PC-3 (cell line): ENCODE measurements at regions not wholly inside any gene's neighbourhood (a gene's known extent, or its start where the extent isn't known, plus 50 kb on each side); places are given as distances from the start of the nearest gene placed in this dataset.

Source experiments
- ATAC-seq: fragments of 200-7000 bp; cut with Tn5 transposase; 2 replicates; pipeline ENCODE4 v1.9.1; 2020; ENCODE audit warnings: mild to moderate bottlenecking, moderate library complexity
- BruUV-seq: library from RNA; stranded (reverse); fragments of 400-500 nt; replicated peaks from 2 replicates; lab custom pipeline; 2021; lab: Mats Ljungman, UMichigan
- CTCF ChIA-PET: fragments of 300-600 bp; sonication (Branson Sonifier 250); formaldehyde crosslinking; loops from one replicate; lab custom pipeline; 2022; ENCODE audit warnings: antibody characterized with exemption; lab: Charles Lee
- POLR2A ChIA-PET: fragments of 300-600 bp; sonication (Branson Sonifier 250); formaldehyde crosslinking; loops from one replicate; lab custom pipeline; 2022; ENCODE audit warnings: antibody characterized with exemption; ENCODE audit not compliant: unreplicated experiment; lab: Charles Lee
- DNase-seq: peaks from one replicate; pipeline ENCODE4 v3.0.0-alpha.2; 2015
- H2AFZ ChIP-seq: fragments of 300-600 bp; sonication (generic); 2 replicates; pipeline ENCODE4 v1.6.0; 2016; ENCODE audit warnings: antibody characterized with exemption, low read length
- H3F3A ChIP-seq: fragments of 300-600 bp; sonication (generic); one replicate; pipeline ENCODE4 v1.6.0; 2017; ENCODE audit warnings: antibody characterized with exemption, low read length, control low read depth, mild to moderate bottlenecking; ENCODE audit not compliant: unreplicated experiment
- H3K27ac ChIP-seq: fragments of 300-600 bp; sonication (generic); 2 replicates; pipeline ENCODE4 v1.5.1; 2016; ENCODE audit warnings: mild to moderate bottlenecking, low read length
- H3K27me3 ChIP-seq: fragments of 300-600 bp; sonication (generic); 2 replicates; pipeline ENCODE4 v1.6.1; 2016; ENCODE audit warnings: low read length, mixed read lengths
- H3K36me3 ChIP-seq: fragments of 300-600 bp; sonication (generic); 2 replicates; pipeline ENCODE4 v1.6.1; 2016; ENCODE audit warnings: low read depth, mixed run types, low read length, mixed read lengths
- H3K4me1 ChIP-seq: fragments of 300-600 bp; sonication (generic); 2 replicates; pipeline ENCODE4 v1.5.1; 2016; ENCODE audit warnings: low read length; ENCODE audit not compliant: insufficient read depth
- H3K4me2 ChIP-seq: fragments of 300-600 bp; sonication (generic); 2 replicates; pipeline ENCODE4 v1.6.0; 2016; ENCODE audit warnings: low read length
- H3K4me3 ChIP-seq: fragments of 300-600 bp; sonication (generic); 2 replicates; pipeline ENCODE4 v1.5.1; 2016; ENCODE audit warnings: mild to moderate bottlenecking, low read length, mixed read lengths
- H3K79me2 ChIP-seq: fragments of 300-600 bp; sonication (generic); 2 replicates; pipeline ENCODE4 v1.6.1; 2017; ENCODE audit warnings: low read length, mixed read lengths
- H3K9ac ChIP-seq: fragments of 300-600 bp; sonication (generic); 2 replicates; pipeline ENCODE4 v1.6.0; 2016; ENCODE audit warnings: mild to moderate bottlenecking, low read length
- H3K9me2 ChIP-seq: fragments of 300-600 bp; sonication (generic); replicated peaks from 2 replicates; pipeline ENCODE4 v1.6.1; 2016; ENCODE audit warnings: mixed run types, low read length, mixed read lengths
- H3K9me3 ChIP-seq: fragments of 300-600 bp; sonication (generic); 2 replicates; pipeline ENCODE4 v1.6.1; 2016; ENCODE audit warnings: low read length, mixed read lengths
- H4K20me1 ChIP-seq: fragments of 300-600 bp; sonication (generic); 2 replicates; pipeline ENCODE4 v1.6.1; 2016; ENCODE audit warnings: low read length, mixed read lengths
- CTCF ChIP-seq: fragments of 300-600 bp; sonication (generic); conservative IDR thresholded peaks from 2 replicates; pipeline ENCODE4 v1.5.1; 2017; ENCODE audit warnings: antibody characterized with exemption, low read depth, mild to moderate bottlenecking, low read length
- EZH2 ChIP-seq: fragments of 300-600 bp; sonication (generic); IDR thresholded peaks from one replicate; pipeline ENCODE4 v1.6.1; 2017; ENCODE audit warnings: antibody characterized with exemption, mild to moderate bottlenecking, low read length; ENCODE audit not compliant: unreplicated experiment
- EZH2phosphoT487 ChIP-seq: fragments of 300-600 bp; sonication (generic); IDR thresholded peaks from 2 replicates; pipeline ENCODE4 v1.6.1; 2018; ENCODE audit warnings: mild to moderate bottlenecking, antibody characterized with exemption, low read length, borderline replicate concordance
- intact Hi-C: fragments of 100-400 bp; cut with micrococcal nuclease; formaldehyde crosslinking; loops from 2 replicates; pipeline ENCODE4 v1.9.0; 2023

- no peak for ATAC-seq
- intact Hi-C loops: no loop called here
- TF ChIP-seq EZH2phosphoT487 (no peak), EZH2 (no peak), CTCF (no peak)
- no peaks in the 10 kb centered on the region for H3K9me3 ChIP-seq
- no TSS peak for BruUV-seq
- H3K9ac ChIP-seq: no peak overlapping the region
- H4K20me1 ChIP-seq: no peaks in the 10 kb centered on the region
- H3F3A ChIP-seq: no peaks in the 10 kb centered on the region
- no peak for DNase-seq
- ChIA-PET POLR2A (no interaction called here), CTCF (no interaction called here)
- no peak overlapping the region for H3K4me2 ChIP-seq
- H3K27me3 ChIP-seq: no peaks in the 10 kb centered on the region
- H3K4me3 ChIP-seq: no peak overlapping the region
- H3K79me2 ChIP-seq: no peaks in the 10 kb centered on the region
- H2AFZ ChIP-seq: no peak overlapping the region
- no peaks in the 10 kb centered on the region for H3K36me3 ChIP-seq
- no peaks in the 10 kb centered on the region for H3K9me2 ChIP-seq
- H3K4me1 ChIP-seq: no peaks in the 10 kb centered on the region
- H3K27ac ChIP-seq: no peak overlapping the region
Observed at GRCh38 chr3:69474186-69474585, 88.3 kb upstream of the FRMD4B start.

- no peaks in the 10 kb centered on the region for H3K79me2 ChIP-seq
- ChIA-PET CTCF (no interaction called here), POLR2A (no interaction called here)
- H2AFZ ChIP-seq: no peak overlapping the region
- no peak for ATAC-seq
- H3K4me3 ChIP-seq: no peak overlapping the region
- BruUV-seq: no TSS peak
- H3K27ac ChIP-seq: no peak overlapping the region
- no peaks in the 10 kb centered on the region for H3K4me1 ChIP-seq
- intact Hi-C loops: no loop called here
- no peak for DNase-seq
- H3K9me2 ChIP-seq: no peaks in the 10 kb centered on the region
- H3K9ac ChIP-seq: no peak overlapping the region
- H3K4me2 ChIP-seq: no peak overlapping the region
- no peaks in the 10 kb centered on the region for H3K9me3 ChIP-seq
- H3K36me3 ChIP-seq: no peaks in the 10 kb centered on the region
- no peak for TF ChIP-seq EZH2
- no peaks in the 10 kb centered on the region for H4K20me1 ChIP-seq
- no peaks in the 10 kb centered on the region for H3F3A ChIP-seq
- no peaks in the 10 kb centered on the region for H3K27me3 ChIP-seq
Observed at GRCh38 chr3:69472093-69472492, 86.2 kb upstream of the FRMD4B start.

GRCh38 chr3:69463531-69463930 is 77.6 kb upstream of the FRMD4B start:
- ChIA-PET POLR2A (no interaction called here), CTCF (no interaction called here)
- Histone ChIP-seq H3K9me3 (no peaks in the 10 kb centered on the region), H3K27ac (peak overlapping the region; percentile 95), H3K79me2 (no peaks in the 10 kb centered on the region), H3K4me2 (peak overlapping the region; percentile 54; the same call in 1 of the 2 replicates), H3F3A (no peaks in the 10 kb centered on the region), H3K4me3 (no peak overlapping the region), H3K9ac (peak overlapping the region; percentile 65), H3K36me3 (no peaks in the 10 kb centered on the region), H3K27me3 (no peaks in the 10 kb centered on the region), H3K9me2 (no peaks in the 10 kb centered on the region), H3K4me1 (peaks cover 33% of the 10 kb centered on the region), H4K20me1 (no peaks in the 10 kb centered on the region), H2AFZ (0 out of 2 replicates have a peak overlapping the region, but pooled peaks have one; percentile 23)
- BruUV-seq: no TSS peak
- no peak for TF ChIP-seq EZH2phosphoT487
- no peak for TF ChIP-seq CTCF
- TF ChIP-seq EZH2: no peak
- DNase-seq: peak; percentile 63
- ATAC-seq: peak; percentile 68
- intact Hi-C loops: no loop called here
